ACC112 (cell line): ENCODE measurements at regions not wholly inside any gene's neighbourhood (a gene's known extent, or its start where the extent isn't known, plus 50 kb on each side); places are given as distances from the start of the nearest gene placed in this dataset.
"Not testable (repeated sequence)": the region's sequence is repeated elsewhere in the genome, so short reads cannot be mapped to it uniquely, and the experiment has no call there.

Source experiments
- H2AFZ ChIP-seq: fragments of 200-600 bp; sonication (generic); one replicate; pipeline ENCODE4 v1.6.0; 2017; ENCODE audit warnings: antibody characterized with exemption, low read length; ENCODE audit not compliant: unreplicated experiment
- H3K27ac ChIP-seq: fragments of 200-600 bp; sonication (generic); 2 replicates; pipeline ENCODE4 v1.5.1; 2014; ENCODE audit warnings: low read depth, mild to moderate bottlenecking, antibody characterized with exemption, low read length, moderate library complexity
- H3K27me3 ChIP-seq: fragments of 200-600 bp; sonication (generic); 2 replicates; pipeline ENCODE4 v1.6.1; 2014; ENCODE audit warnings: mild to moderate bottlenecking, antibody characterized with exemption, low read length, moderate library complexity, mixed read lengths; ENCODE audit not compliant: insufficient read depth
- H3K36me3 ChIP-seq: fragments of 200-600 bp; sonication (generic); 2 replicates; pipeline ENCODE4 v1.6.1; 2016; ENCODE audit warnings: mild to moderate bottlenecking, antibody characterized with exemption, low read length, moderate library complexity, mixed read lengths; ENCODE audit not compliant: insufficient read depth
- H3K4me1 ChIP-seq: fragments of 200-600 bp; sonication (generic); one replicate; pipeline ENCODE4 v1.6.1; 2016; ENCODE audit warnings: low read length, mixed read lengths; ENCODE audit not compliant: insufficient read depth, unreplicated experiment, control insufficient read depth
- H3K4me3 ChIP-seq: fragments of 200-600 bp; sonication (generic); 2 replicates; pipeline ENCODE4 v1.5.1; 2014; ENCODE audit warnings: mild to moderate bottlenecking, low read depth, low read length
- H3K79me2 ChIP-seq: fragments of 200-600 bp; sonication (generic); one replicate; pipeline ENCODE4 v1.6.0; 2016; ENCODE audit warnings: low read length; ENCODE audit not compliant: control insufficient read depth, unreplicated experiment, insufficient read depth

GRCh38 chr1:81178431-81179093 lies 622.2 kb upstream of the ADGRL2 start:
- not testable (repeated sequence) for H3K27me3 ChIP-seq, H2AFZ ChIP-seq, H3K36me3 ChIP-seq, H3K4me3 ChIP-seq, H3K79me2 ChIP-seq
- Histone ChIP-seq H3K27ac (peak overlapping the region; percentile 48; the same call in 1 of the 2 replicates), H3K4me1 (peaks cover 24% of the 10 kb centered on the region)

GRCh38 chr1:81174811-81175476 lies 625.8 kb upstream of the ADGRL2 start:
- H3K4me3 ChIP-seq: no peak overlapping the region
- no peaks in the 10 kb centered on the region for H3K36me3 ChIP-seq
- peak overlapping the region; percentile 52; the same call in 1 of the 2 replicates for H3K27ac ChIP-seq
- H3K79me2 ChIP-seq: no peaks in the 10 kb centered on the region
- H2AFZ ChIP-seq: no peak overlapping the region
- peaks cover 24% of the 10 kb centered on the region for H3K4me1 ChIP-seq
- H3K27me3 ChIP-seq: no peaks in the 10 kb centered on the region

- no peak overlapping the region for H3K4me3 ChIP-seq
- H3K27ac ChIP-seq: peak overlapping the region; percentile 38; the same call in 1 of the 2 replicates
- no peak overlapping the region for H2AFZ ChIP-seq
- no peaks in the 10 kb centered on the region for H3K79me2 ChIP-seq
- no peaks in the 10 kb centered on the region for H3K27me3 ChIP-seq
- H3K4me1 ChIP-seq: peaks cover 18% of the 10 kb centered on the region
- no peaks in the 10 kb centered on the region for H3K36me3 ChIP-seq
These were observed 626.7 kb upstream of the ADGRL2 start for GRCh38 chr1:81174052-81174451.

GRCh38 chr1:81172483-81172882 lies 628.3 kb upstream of the ADGRL2 start:
- no peaks in the 10 kb centered on the region for H3K79me2 ChIP-seq
- no peak overlapping the region for H2AFZ ChIP-seq
- no peak overlapping the region for H3K4me3 ChIP-seq
- no peaks in the 10 kb centered on the region for H3K27me3 ChIP-seq
- no peak overlapping the region for H3K27ac ChIP-seq
- no peaks in the 10 kb centered on the region for H3K36me3 ChIP-seq
- peaks cover 14% of the 10 kb centered on the region for H3K4me1 ChIP-seq

- Histone ChIP-seq H3K79me2 (no peaks in the 10 kb centered on the region), H3K36me3 (no peaks in the 10 kb centered on the region), H3K4me1 (peaks cover 14% of the 10 kb centered on the region), H3K4me3 (no peak overlapping the region), H3K27ac (no peak overlapping the region), H2AFZ (no peak overlapping the region), H3K27me3 (no peaks in the 10 kb centered on the region)
These were observed 630.0 kb upstream of the ADGRL2 start for GRCh38 chr1:81170721-81171120.

- H3K27ac ChIP-seq: no peak overlapping the region
- no peaks in the 10 kb centered on the region for H3K79me2 ChIP-seq
- H3K4me1 ChIP-seq: no peaks in the 10 kb centered on the region
- no peaks in the 10 kb centered on the region for H3K27me3 ChIP-seq
- H3K4me3 ChIP-seq: no peak overlapping the region
- no peaks in the 10 kb centered on the region for H3K36me3 ChIP-seq
- no peak overlapping the region for H2AFZ ChIP-seq
These were observed 634.8 kb upstream of the ADGRL2 start for GRCh38 chr1:81165963-81166362.

- Histone ChIP-seq H3K36me3 (no peaks in the 10 kb centered on the region), H3K4me3 (no peak overlapping the region), H3K27ac (no peak overlapping the region), H3K79me2 (no peaks in the 10 kb centered on the region), H2AFZ (no peak overlapping the region), H3K27me3 (no peaks in the 10 kb centered on the region), H3K4me1 (peaks cover 22% of the 10 kb centered on the region)
These were observed 640.0 kb upstream of the ADGRL2 start for GRCh38 chr1:81160696-81161095.

- Histone ChIP-seq H3K27ac (peak overlapping the region; percentile 43), H3K79me2 (no peaks in the 10 kb centered on the region), H3K4me3 (peak overlapping the region; percentile 44), H3K36me3 (no peaks in the 10 kb centered on the region), H2AFZ (peak overlapping the region; percentile 88), H3K4me1 (peaks cover 29% of the 10 kb centered on the region), H3K27me3 (no peaks in the 10 kb centered on the region)
These were observed 642.1 kb upstream of the ADGRL2 start for GRCh38 chr1:81158592-81158991.

- H3K27ac ChIP-seq: peak overlapping the region; percentile 43
- no peaks in the 10 kb centered on the region for H3K27me3 ChIP-seq
- peak overlapping the region; percentile 88 for H2AFZ ChIP-seq
- no peaks in the 10 kb centered on the region for H3K36me3 ChIP-seq
- peak overlapping the region; percentile 44; the same call in 1 of the 2 replicates for H3K4me3 ChIP-seq
- H3K4me1 ChIP-seq: peaks cover 29% of the 10 kb centered on the region
- no peaks in the 10 kb centered on the region for H3K79me2 ChIP-seq
These were observed 643.0 kb upstream of the ADGRL2 start for GRCh38 chr1:81157686-81158085.

GRCh38 chr1:81156887-81157286 lies 643.8 kb upstream of the ADGRL2 start:
- Histone ChIP-seq H3K27ac (no peak overlapping the region), H3K36me3 (no peaks in the 10 kb centered on the region), H2AFZ (no peak overlapping the region), H3K4me1 (peaks cover 29% of the 10 kb centered on the region), H3K27me3 (no peaks in the 10 kb centered on the region), H3K79me2 (no peaks in the 10 kb centered on the region), H3K4me3 (no peak overlapping the region)

GRCh38 chr1:81155131-81155530 lies 645.6 kb upstream of the ADGRL2 start:
- no peak overlapping the region for H2AFZ ChIP-seq
- peaks cover 42% of the 10 kb centered on the region for H3K4me1 ChIP-seq
- H3K36me3 ChIP-seq: no peaks in the 10 kb centered on the region
- H3K79me2 ChIP-seq: no peaks in the 10 kb centered on the region
- H3K4me3 ChIP-seq: no peak overlapping the region
- no peak overlapping the region for H3K27ac ChIP-seq
- H3K27me3 ChIP-seq: no peaks in the 10 kb centered on the region
